ENCODE measurements at regions not wholly inside any gene's neighbourhood (a gene's known extent, or its start where the extent isn't known, plus 50 kb on each side); places are given as distances from the start of the nearest gene placed in this dataset.

DNA sequence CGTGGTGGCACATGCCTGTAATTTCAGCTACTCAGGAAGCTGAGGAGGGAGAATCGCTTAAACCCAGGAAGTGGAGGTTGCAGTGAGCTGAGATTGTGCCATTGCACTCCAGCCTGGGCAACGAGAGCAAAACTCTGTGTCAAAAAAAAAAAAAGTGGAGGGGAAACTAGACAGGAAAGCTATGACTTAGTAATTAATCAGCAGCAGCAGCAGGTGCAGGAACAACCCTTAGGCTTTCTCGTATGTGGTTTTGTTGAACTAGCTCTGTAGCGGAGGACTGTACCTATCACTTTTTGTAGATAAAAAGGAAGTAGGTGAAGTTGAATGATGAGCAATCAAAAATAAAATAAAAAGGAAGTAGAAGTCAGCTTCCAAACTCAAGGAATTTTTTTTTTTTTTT, 76.9 kb upstream of the KMT2C start:
- TF ChIP-seq, protein P1, sequence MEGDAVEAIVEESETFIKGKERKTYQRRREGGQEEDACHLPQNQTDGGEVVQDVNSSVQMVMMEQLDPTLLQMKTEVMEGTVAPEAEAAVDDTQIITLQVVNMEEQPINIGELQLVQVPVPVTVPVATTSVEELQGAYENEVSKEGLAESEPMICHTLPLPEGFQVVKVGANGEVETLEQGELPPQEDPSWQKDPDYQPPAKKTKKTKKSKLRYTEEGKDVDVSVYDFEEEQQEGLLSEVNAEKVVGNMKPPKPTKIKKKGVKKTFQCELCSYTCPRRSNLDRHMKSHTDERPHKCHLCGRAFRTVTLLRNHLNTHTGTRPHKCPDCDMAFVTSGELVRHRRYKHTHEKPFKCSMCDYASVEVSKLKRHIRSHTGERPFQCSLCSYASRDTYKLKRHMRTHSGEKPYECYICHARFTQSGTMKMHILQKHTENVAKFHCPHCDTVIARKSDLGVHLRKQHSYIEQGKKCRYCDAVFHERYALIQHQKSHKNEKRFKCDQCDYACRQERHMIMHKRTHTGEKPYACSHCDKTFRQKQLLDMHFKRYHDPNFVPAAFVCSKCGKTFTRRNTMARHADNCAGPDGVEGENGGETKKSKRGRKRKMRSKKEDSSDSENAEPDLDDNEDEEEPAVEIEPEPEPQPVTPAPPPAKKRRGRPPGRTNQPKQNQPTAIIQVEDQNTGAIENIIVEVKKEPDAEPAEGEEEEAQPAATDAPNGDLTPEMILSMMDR (IDR thresholded peaks at IDR 0.05; ENCODE audit: extremely low read depth, missing control alignments): no peak
- peak; percentile 39 for DNase-seq (ENCODE audit: low spot score)

DNA sequence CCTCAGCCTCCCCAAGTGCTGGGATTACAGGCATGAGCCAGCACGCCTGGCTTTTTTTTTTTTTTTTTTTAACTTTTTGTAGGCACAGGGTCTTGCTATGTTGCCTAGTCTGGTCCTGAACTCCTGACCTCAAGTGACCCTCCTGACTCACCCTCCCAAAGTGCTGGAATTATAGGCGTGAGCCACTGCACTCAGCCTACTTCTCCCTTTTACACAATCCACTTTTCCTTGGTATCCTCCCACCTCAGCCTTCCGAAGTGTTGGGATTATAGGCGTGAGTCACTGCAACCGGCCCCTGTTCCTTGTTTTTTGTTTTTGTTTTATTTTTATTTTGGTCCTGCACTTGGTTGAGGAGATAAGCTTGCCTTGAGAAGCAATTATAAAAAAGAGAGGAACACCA, 75.9 kb upstream of the KMT2C start:
- no peak for DNase-seq (ENCODE audit: low spot score)
- TF ChIP-seq, protein P1 (IDR thresholded peaks at IDR 0.05; ENCODE audit: extremely low read depth, missing control alignments): no peak

DNA sequence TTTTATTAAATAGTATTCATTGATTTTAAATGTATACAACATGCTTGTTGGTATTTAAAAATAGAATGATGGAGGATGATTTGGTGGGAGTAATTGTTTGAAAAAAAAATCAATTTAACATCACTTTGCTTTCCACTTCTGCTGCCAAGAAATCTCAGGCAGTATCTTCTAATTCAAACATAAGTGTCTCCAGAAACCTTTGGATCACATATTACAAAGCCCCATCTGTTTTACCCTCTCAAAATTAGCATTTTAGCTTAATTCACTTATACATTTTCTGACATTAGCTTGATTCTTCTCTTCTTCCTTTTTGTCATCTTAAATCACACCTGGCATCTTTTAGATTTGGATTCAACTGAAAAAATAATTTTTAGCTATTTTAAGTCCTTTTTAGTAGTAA, 72.9 kb upstream of the KMT2C start:
- TF ChIP-seq, protein P1 (IDR thresholded peaks at IDR 0.05; ENCODE audit: extremely low read depth, missing control alignments): no peak
- DNase-seq (ENCODE audit: low spot score): no peak

DNA sequence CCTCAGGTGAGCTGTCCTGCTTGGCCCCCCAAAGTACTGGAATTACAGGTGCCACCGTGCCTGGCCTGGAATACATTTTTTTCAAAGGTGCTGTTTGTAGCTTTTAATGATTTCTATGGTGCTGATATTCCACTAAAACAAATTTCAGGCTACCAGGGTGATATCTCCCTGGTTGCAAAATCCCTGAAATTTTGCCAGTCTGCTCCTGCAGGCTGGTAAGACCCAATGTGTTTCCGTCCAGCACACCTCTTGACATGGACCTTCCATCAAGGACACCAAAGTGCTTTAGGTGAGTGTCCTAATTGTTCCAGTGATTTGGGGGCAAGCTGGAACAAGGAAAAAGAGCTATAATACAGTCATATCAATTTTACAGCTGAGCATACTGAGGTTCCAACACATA, 69.8 kb upstream of the KMT2C start:
- TF ChIP-seq, protein P1 (IDR thresholded peaks at IDR 0.05; ENCODE audit: extremely low read depth, missing control alignments): no peak
- no peak for DNase-seq (ENCODE audit: low spot score)

DNA sequence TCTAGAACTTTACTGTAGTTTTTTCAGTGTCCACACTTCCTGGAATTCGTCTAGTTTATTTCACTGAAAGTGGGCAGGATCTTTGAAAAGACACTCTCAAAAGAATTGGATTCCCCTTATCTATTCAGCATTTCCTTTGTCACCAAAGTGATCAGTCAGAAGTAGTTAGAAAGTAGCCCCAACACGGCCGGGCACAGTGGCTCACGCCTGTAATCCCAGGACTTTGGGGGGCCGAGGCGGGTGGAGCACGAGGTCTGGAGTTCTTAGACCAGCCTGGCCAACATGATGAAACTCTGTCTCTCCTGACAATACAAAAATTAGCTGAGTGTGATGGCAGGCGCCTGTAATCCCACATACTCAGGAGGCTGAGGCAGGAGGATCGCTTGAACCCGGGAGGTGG, 69.0 kb upstream of the KMT2C start:
- no peak for DNase-seq (ENCODE audit: low spot score)
- TF ChIP-seq, protein P1 (IDR thresholded peaks at IDR 0.05; ENCODE audit: extremely low read depth, missing control alignments): no peak

DNA sequence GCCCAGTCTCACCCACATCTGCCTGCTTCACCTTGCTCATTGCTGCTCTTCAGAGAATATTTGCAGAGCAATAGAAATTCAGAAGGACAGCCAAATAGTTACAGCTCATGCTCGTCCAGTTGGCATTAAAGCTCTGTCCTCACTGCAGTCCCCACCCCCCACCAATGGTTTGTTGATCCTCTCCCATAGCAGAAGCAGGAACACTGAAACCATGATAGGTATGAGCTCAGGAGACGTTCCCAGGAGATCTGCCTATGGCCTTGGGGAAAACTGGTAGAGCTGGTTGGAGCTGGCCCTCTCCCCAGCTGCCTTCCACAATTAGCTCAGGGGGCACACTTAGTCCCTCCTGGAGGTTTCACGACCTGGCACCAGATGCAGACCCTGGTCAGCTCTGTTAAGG, 68.6 kb upstream of the KMT2C start:
- TF ChIP-seq, protein P1 (IDR thresholded peaks at IDR 0.05; ENCODE audit: extremely low read depth, missing control alignments): no peak
- DNase-seq (ENCODE audit: low spot score): no peak

DNA sequence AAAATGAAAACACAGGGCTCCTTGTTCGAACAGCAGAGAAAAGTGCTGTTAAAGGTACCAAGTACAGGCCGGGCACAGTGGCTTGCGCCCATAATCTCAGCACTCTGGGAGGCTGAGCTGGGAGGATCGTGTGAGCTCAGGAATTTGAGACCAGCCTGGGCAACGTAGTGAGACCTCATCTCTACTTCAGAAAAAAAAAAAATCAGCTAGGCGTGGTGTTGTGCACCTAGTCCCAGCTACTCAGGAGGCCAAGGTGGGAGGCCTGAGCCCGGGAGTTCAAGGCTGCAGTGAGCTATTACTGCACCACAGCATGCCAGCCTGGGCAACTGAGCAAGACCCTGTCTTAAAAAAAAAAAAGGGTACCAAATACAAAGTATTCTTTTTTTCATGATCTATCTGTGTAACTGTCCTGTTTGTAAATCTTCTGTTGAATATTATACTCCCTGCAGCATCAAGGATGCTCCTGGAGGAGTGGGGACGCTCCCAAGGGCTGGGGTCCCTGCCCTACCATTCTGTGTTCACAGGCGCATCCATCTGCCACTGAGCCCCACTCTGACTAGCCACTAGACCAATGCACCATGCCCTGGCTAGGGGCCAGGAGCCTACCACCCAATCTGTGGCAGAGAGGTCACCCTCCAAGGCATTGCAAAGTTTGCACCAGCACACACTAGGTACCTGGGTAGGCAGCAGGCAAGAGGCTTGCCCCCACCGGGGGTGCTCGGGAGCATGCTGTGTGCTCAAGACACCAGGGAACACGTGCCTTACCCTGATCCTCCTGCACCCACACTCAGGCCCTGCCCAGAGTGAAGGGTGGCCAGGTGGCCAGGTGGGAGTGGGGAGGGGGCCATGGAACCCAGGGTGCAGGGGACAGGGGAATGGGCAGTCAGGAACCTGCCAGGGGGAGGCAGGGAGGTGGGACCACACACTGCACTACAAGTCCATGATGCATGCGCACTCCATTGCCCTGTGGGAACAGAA, 67.3 kb upstream of the KMT2C start:
- TF ChIP-seq, protein P1 (IDR thresholded peaks at IDR 0.05; ENCODE audit: extremely low read depth, missing control alignments): no peak
- DNase-seq (ENCODE audit: low spot score): no peak
